Naive thymus-derived CD8-positive, alpha-beta T cell (primary cell): ENCODE measurements at regions not wholly inside any gene's neighbourhood (a gene's known extent, or its start where the extent isn't known, plus 50 kb on each side); places are given as distances from the start of the nearest gene placed in this dataset.

Source experiments
- ATAC-seq, 2 donors: fragments of 150-1000 bp; cut with Tn5 transposase in 1 of 2; sonication (Bioruptor Pico), chemical (Tn5 transposase) in 1 of 2; 1 replicate in 1 of 2; 2 replicates in 1 of 2; pipeline ENCODE4 v1.10.0; 2021; ENCODE audit warnings: mild to moderate bottlenecking in 2 of 2, moderate library complexity in 2 of 2
- POLR2A ChIA-PET: fragments of 350-600 bp; sonication (Branson Sonifier 250); formaldehyde crosslinking; loops from one replicate; lab custom pipeline; 2021; ENCODE audit warnings: antibody characterized with exemption; lab: Charles Lee
- DNase-seq, 10 donors: peaks; one replicate each; pipeline versions ENCODE4 v3.0.0 to v3.0.0-alpha.2; 2020 to 2022
- H3K27ac Mint-ChIP-seq, 10 donors: one replicate each; pipeline ENCODE4 v1.8.0; 2020 to 2022; ENCODE audit warnings: mild to moderate bottlenecking in 10 of 10, mixed read lengths in 10 of 10, moderate library complexity in 4 of 10, inconsistent platforms in 1 of 10
- H3K27me3 Mint-ChIP-seq, 5 donors: one replicate each; pipeline ENCODE4 v1.8.0; 2021 to 2022; ENCODE audit warnings: mixed read lengths in 5 of 5
- H3K36me3 Mint-ChIP-seq, 3 donors: one replicate each; pipeline ENCODE4 v1.8.0; 2020 to 2022; ENCODE audit warnings: mixed read lengths in 3 of 3, mild to moderate bottlenecking in 2 of 3, inconsistent platforms in 1 of 3
- H3K4me1 Mint-ChIP-seq, 4 donors: one replicate each; pipeline ENCODE4 v1.8.0; 2021 to 2022; ENCODE audit warnings: mixed read lengths in 4 of 4
- H3K4me3 Mint-ChIP-seq, 10 donors: one replicate each; pipeline ENCODE4 v1.8.0; 2020 to 2022; ENCODE audit warnings: mild to moderate bottlenecking in 10 of 10, mixed read lengths in 10 of 10, moderate library complexity in 6 of 10, inconsistent platforms in 1 of 10
- H3K9me3 Mint-ChIP-seq, 9 donors: one replicate each; pipeline ENCODE4 v1.8.0; 2020 to 2022; ENCODE audit warnings: mixed read lengths in 9 of 9, mild to moderate bottlenecking in 3 of 9, inconsistent platforms in 1 of 9, moderate library complexity in 1 of 9

DNA sequence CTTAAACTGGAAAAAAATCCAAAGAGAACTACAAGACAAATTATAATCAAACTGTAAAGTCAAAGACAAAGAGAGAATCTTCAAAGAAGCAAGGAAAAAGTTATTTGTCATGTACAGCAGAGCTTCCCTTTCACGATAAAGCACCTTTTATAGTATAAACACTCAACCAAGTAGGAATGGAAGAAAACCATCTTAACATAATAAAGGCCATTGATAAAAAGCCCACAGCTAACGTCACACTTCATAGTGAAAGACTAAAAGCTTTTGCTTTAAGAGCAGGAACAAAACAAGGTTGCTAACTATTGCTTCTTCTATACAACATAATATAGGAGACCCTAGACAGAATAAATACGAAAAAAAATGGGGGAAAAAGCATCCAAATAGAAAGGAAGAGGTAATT, 595.7 kb upstream of the POU3F4 start:
- DNase-seq (no peak), ATAC-seq (no peak)
- H3K4me3 Mint-ChIP-seq, result no peak overlapping the region
- no peaks in the 10 kb centered on the region for H3K27me3 Mint-ChIP-seq
- no peaks in the 10 kb centered on the region for H3K36me3 Mint-ChIP-seq
- H3K27ac Mint-ChIP-seq, result no peak overlapping the region
- H3K9me3 Mint-ChIP-seq, result no peaks in the 10 kb centered on the region
- H3K4me1 Mint-ChIP-seq, result no peaks in the 10 kb centered on the region
- POLR2A ChIA-PET, result no interaction called here

DNA sequence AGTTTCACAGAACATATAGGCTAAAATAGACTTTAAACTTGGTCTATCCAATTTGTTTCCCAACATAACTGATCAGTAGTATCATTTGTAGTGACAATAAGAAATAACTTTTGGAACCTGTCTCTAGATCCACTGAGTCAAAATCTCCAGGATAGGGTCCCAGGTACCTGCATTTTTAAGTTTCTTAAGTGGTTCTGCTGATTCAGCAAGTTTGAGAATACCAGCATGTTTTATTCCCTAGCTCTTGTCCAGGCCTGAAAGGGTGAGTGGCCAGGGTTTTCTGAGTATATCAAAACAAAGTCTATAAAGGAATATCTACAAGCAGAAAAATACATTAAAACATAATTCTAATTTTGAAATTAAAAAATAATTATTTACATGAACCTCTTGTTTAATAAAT, 573.1 kb upstream of the POU3F4 start:
- POLR2A ChIA-PET, result no interaction called here
- no peak for ATAC-seq
- H3K27me3 Mint-ChIP-seq, result no peaks in the 10 kb centered on the region
- no peak overlapping the region for H3K27ac Mint-ChIP-seq
- no peaks in the 10 kb centered on the region for H3K4me1 Mint-ChIP-seq
- no peak overlapping the region for H3K4me3 Mint-ChIP-seq
- no peak for DNase-seq
- H3K36me3 Mint-ChIP-seq, result no peaks in the 10 kb centered on the region
- peaks cover 0 to 12% (median 2%) of the 10 kb centered on the region in 9 donors for H3K9me3 Mint-ChIP-seq

DNA sequence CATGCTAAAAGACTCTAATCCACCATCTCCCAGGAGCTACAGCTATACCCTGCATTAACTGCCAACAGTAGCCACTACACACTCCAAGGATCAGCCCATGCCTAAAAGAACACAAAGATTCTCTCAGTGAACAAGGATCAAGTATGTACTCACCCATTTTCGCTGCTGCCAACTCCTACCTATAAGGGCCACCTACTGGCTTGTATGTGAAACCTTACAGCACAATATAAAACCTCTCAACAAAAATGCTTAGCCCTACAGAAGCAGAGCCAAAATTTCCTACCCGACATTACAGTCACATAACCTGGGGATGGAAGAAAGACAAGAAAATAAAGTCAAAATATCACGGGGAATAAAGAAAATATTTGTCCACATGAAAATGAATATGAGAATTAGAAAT, 562.8 kb upstream of the POU3F4 start:
- no peak overlapping the region for H3K4me3 Mint-ChIP-seq
- ATAC-seq, result no peak
- no peaks in the 10 kb centered on the region for H3K27me3 Mint-ChIP-seq
- no peak overlapping the region for H3K27ac Mint-ChIP-seq
- H3K36me3 Mint-ChIP-seq, result peaks cover 0 to 13% (median 0%) of the 10 kb centered on the region in 3 donors
- peaks cover 0 to 34% (median 11%) of the 10 kb centered on the region in 9 donors for H3K9me3 Mint-ChIP-seq
- DNase-seq, result no peak
- POLR2A ChIA-PET, result no interaction called here
- no peaks in the 10 kb centered on the region for H3K4me1 Mint-ChIP-seq

DNA sequence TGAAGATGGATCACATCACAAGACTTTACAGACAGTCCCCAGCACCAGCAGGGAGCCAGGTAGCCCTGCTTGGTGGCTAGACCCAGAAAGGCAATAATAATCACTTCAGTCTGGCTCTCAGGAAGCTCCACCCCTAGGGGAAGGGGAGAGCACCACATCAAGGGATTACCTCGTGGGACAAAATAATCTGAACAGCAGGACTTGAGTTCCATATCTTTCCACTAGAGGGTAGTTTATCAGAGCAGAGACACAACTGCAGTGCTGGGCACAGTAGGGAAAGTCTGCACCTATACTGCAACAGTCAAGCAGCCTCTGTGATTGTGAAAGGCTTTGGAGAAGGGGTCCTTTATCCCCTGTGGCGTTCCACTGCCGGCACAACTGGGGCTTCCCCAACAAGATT, 547.0 kb upstream of the POU3F4 start:
- DNase-seq, result no peak
- no peaks in the 10 kb centered on the region for H3K27me3 Mint-ChIP-seq
- POLR2A ChIA-PET, result interaction anchor here (0.5 kb wide), 1 partner anchor 16 kb away, joined by 3 read pairs; no protein-coding TSS in a partner anchor

DNA sequence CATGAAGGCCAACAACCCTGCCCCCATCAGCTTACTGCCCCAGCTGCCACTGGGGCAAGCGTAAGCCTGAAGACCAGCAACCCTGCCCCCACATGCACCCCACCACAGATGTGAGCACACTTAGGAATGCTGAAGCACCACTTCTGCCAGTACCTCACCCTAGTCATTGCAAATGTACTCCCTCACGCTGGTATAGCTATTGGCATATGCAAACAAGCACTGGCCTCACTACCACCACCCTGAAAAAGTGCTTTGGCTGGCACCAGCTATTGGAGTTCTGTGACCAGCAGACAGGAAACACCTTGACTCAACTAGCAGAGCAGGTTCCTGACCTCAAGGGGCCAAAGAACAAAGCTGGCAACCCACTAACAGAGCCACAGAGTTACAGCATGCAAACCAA, 534.4 kb upstream of the POU3F4 start:
- ATAC-seq, result no peak
- Mint-ChIP-seq H3K4me3 (no peak overlapping the region), H3K9me3 (peaks cover 0 to 4% (median 0%) of the 10 kb centered on the region in 9 donors), H3K27ac (no peak overlapping the region), H3K36me3 (peaks cover 0 to 4% (median 0%) of the 10 kb centered on the region in 3 donors), H3K27me3 (no peaks in the 10 kb centered on the region), H3K4me1 (no peaks in the 10 kb centered on the region)
- POLR2A ChIA-PET, result no interaction called here
- DNase-seq, result no peak

More for the DNA sequence above, 547.0 kb upstream of the POU3F4 start:
- no peaks in the 10 kb centered on the region for H3K4me1 Mint-ChIP-seq
- no peaks in the 10 kb centered on the region for H3K36me3 Mint-ChIP-seq
- H3K9me3 Mint-ChIP-seq, result peaks cover 0 to 4% (median 0%) of the 10 kb centered on the region in 9 donors
- H3K27ac Mint-ChIP-seq, result no peak overlapping the region
- no peak overlapping the region for H3K4me3 Mint-ChIP-seq
- ATAC-seq, result no peak

DNA sequence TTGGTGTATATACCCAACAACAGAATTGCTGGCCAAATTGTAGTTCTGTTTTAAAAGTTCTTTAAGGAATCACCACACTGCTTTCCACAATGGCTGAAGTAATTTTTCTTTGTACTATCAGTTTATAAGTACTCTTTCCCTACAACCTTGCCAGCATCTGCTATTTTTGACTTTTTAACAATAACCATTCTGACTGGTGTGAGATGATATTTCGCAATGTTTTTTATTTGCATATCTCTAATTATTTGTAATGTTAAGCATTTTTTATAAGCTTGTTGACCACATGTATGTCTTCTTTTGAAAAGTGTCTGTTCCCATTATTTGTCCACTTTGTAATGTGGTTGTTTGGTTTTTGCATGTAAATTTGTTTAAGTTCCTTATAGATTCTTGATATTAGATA, 509.9 kb upstream of the POU3F4 start:
- no peaks in the 10 kb centered on the region for H3K36me3 Mint-ChIP-seq
- POLR2A ChIA-PET, result no interaction called here
- H3K4me3 Mint-ChIP-seq, result no peak overlapping the region
- no peak for ATAC-seq
- no peaks in the 10 kb centered on the region for H3K27me3 Mint-ChIP-seq
- no peaks in the 10 kb centered on the region for H3K4me1 Mint-ChIP-seq
- no peak for DNase-seq
- H3K9me3 Mint-ChIP-seq, result peaks cover 0 to 11% (median 0%) of the 10 kb centered on the region in 9 donors
- no peak overlapping the region for H3K27ac Mint-ChIP-seq

DNA sequence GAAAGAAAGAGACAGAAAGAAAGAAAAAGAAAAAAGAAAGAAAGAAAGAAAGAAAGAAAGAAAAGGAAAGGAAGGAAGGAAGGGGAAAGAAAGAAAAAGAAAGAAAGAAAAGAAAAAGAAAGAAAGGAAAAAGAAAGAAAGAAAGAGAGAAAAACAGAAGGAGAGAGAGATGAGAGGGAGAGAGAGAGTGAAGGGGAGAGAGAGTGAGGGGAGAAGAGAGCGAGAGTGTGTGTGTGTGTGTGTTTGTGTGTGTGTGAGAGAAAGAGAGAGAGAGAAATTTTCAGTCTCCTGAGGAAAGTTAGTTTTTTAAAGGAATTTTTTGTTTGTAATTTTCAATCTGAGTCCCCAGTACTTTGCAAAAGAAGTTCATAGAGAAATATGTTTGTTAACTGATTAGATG, 504.1 kb upstream of the POU3F4 start:
- Mint-ChIP-seq H3K36me3 (no peaks in the 10 kb centered on the region), H3K4me3 (no peak overlapping the region), H3K4me1 (no peaks in the 10 kb centered on the region), H3K9me3 (peaks cover 0 to 4% (median 0%) of the 10 kb centered on the region in 9 donors), H3K27ac (no peak overlapping the region), H3K27me3 (no peaks in the 10 kb centered on the region)
- no peak for ATAC-seq
- POLR2A ChIA-PET, result no interaction called here
- DNase-seq, result no peak

DNA sequence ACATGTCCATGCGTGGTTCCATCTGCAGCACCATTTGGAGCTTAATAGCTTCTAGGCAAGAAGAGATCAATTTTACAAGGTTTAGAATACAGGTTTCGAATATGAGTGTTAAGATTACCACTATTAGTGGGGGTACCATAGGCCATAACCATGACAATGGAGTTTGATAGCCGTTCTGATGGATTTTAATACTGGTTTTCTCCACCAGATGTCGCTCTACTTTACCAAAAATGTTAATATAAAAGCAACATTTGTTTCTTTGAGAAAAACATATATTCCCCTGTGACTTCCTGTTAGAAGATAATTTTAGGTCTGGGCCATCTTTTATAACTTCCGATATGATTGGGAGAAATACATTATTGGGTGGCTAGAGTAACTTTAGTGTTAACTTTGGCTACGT, 499.7 kb upstream of the POU3F4 start:
- POLR2A ChIA-PET, result no interaction called here
- Mint-ChIP-seq H3K4me1 (no peaks in the 10 kb centered on the region), H3K27me3 (no peaks in the 10 kb centered on the region), H3K9me3 (no peaks in the 10 kb centered on the region), H3K4me3 (no peak overlapping the region), H3K36me3 (no peaks in the 10 kb centered on the region), H3K27ac (no peak overlapping the region)
- ATAC-seq (no peak), DNase-seq (peak in 1 of 10 donors; percentile 3)

DNA sequence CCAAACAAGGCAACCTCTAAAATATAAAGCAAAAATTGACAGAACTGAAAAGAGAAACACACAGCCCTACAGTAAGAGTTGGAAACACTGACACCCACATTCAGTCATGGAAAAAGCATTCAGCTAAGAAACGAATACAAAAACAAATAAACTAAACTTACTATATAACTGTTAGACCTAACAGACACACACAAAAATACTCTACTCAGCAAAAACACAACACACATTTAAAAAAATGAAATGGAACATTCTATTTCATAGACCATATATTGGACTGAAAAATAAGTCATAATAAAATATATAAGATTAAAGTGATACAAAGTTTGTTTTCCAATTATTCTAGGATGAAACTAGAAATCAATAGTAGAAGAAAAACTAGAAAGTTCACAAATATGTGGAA, 488.8 kb upstream of the POU3F4 start:
- Mint-ChIP-seq H3K36me3 (no peaks in the 10 kb centered on the region), H3K27me3 (no peaks in the 10 kb centered on the region), H3K27ac (no peak overlapping the region), H3K9me3 (peaks cover 0 to 14% (median 5%) of the 10 kb centered on the region in 9 donors), H3K4me3 (no peak overlapping the region), H3K4me1 (no peaks in the 10 kb centered on the region)
- POLR2A ChIA-PET, result no interaction called here
- ATAC-seq, result no peak
- no peak for DNase-seq

DNA sequence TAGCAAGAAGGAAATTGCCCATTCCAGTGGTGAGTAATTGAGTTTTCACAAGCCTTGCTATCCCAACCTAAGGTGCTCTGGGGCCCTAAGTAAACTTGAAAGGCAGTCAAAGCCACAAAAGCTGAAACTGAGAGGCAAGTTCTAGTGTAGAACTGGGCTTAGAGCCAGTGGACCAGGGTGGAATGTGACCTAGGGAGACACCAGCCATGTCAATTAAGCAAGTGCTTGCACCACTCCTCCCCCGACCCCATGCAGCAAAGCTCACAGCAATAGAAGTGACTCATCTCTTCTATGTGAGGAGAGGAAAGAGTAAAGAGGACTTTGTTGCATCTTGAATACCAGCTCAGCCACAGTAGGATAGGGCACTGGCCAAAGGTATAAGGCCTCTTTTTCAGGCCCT, 486.1 kb upstream of the POU3F4 start:
- Mint-ChIP-seq H3K27ac (no peak overlapping the region), H3K9me3 (peaks cover 0 to 40% (median 14%) of the 10 kb centered on the region in 9 donors), H3K27me3 (no peaks in the 10 kb centered on the region), H3K4me1 (no peaks in the 10 kb centered on the region), H3K4me3 (no peak overlapping the region), H3K36me3 (peaks cover 0 to 7% (median 0%) of the 10 kb centered on the region in 3 donors)
- no peak for ATAC-seq
- POLR2A ChIA-PET, result no interaction called here
- DNase-seq, result no peak
